ENCODE measurements at regions not wholly inside any gene's neighbourhood (a gene's known extent, or its start where the extent isn't known, plus 50 kb on each side); places are given as distances from the start of the nearest gene placed in this dataset.

- no peak for TF ChIP-seq ZHX2 (IDR thresholded peaks at IDR 0.05; ENCODE audit: low read depth)
- TF ChIP-seq ZHX2 (CRISPR knock-in tag; IDR thresholded peaks at IDR 0.05; ENCODE audit: borderline replicate concordance), result no peak
- no peak for TF ChIP-seq ZNF639 (CRISPR knock-in tag; conservative IDR thresholded peaks at IDR 0.05)
- TF ChIP-seq USF2 (IDR thresholded peaks at IDR 0.05; ENCODE audit: low read depth, low read length), result no peak
- no peak for TF ChIP-seq USF2 (CRISPR knock-in tag; IDR thresholded peaks at IDR 0.05; ENCODE audit: borderline replicate concordance)
- no peak for TF ChIP-seq RELA (CRISPR knock-in tag; IDR thresholded peaks at IDR 0.05)
- TF ChIP-seq ZNF432 (CRISPR knock-in tag; IDR thresholded peaks at IDR 0.05; ENCODE audit: borderline replicate concordance), result no peak
- no peak for TF ChIP-seq ZNF292 (CRISPR knock-in tag; IDR thresholded peaks at IDR 0.05; ENCODE audit: borderline replicate concordance, low read depth)
Measured at GRCh38 chr1:221510793-221511503, 230.9 kb downstream of the DUSP10 start.

Measured in HepG2 (cell line).